Globus pallidus (tissue), 1 donor: ENCODE measurements at regions not wholly inside any gene's neighbourhood (a gene's known extent, or its start where the extent isn't known, plus 50 kb on each side); places are given as distances from the start of the nearest gene placed in this dataset.

Source experiments
- DNase-seq: peaks from one replicate; pipeline ENCODE4 v3.0.0-alpha.2; 2015; ENCODE audit warnings: low spot score

- no peak for DNase-seq
These were observed 166.9 kb downstream of the OLFM1 start for GRCh38 chr9:135254176-135255032.

GRCh38 chr9:135255033-135255840 lies 167.8 kb downstream of the OLFM1 start:
- DNase-seq: no peak

- DNase-seq: no peak
These were observed 168.5 kb downstream of the OLFM1 start for GRCh38 chr9:135255841-135256580.

GRCh38 chr9:135256581-135257354 lies 169.3 kb downstream of the OLFM1 start:
- peak; percentile 1 for DNase-seq

GRCh38 chr9:135258461-135258860 lies 171.0 kb downstream of the OLFM1 start:
- DNase-seq: no peak

GRCh38 chr9:135259273-135259672 lies 171.8 kb downstream of the OLFM1 start:
- no peak for DNase-seq

GRCh38 chr9:135260221-135261180 lies 173.0 kb downstream of the OLFM1 start:
- DNase-seq: no peak

GRCh38 chr9:135262248-135262647 lies 174.8 kb downstream of the OLFM1 start:
- no peak for DNase-seq

GRCh38 chr9:135263511-135263910 lies 176.0 kb downstream of the OLFM1 start:
- DNase-seq: no peak

- DNase-seq: no peak
These were observed 178.5 kb downstream of the OLFM1 start for GRCh38 chr9:135265931-135266330.

GRCh38 chr9:135267191-135267809 lies 179.8 kb downstream of the OLFM1 start:
- no peak for DNase-seq

- no peak for DNase-seq
These were observed 180.6 kb downstream of the OLFM1 start for GRCh38 chr9:135268031-135268430.

- DNase-seq: no peak
These were observed 181.5 kb downstream of the OLFM1 start for GRCh38 chr9:135268981-135269380.

GRCh38 chr9:135269912-135270830 lies 182.7 kb downstream of the OLFM1 start:
- no peak for DNase-seq

- DNase-seq: no peak
These were observed 184.0 kb downstream of the OLFM1 start for GRCh38 chr9:135271425-135271824.

GRCh38 chr9:135272608-135273007 lies 185.1 kb downstream of the OLFM1 start:
- DNase-seq: no peak

GRCh38 chr9:135273008-135273407 lies 185.5 kb downstream of the OLFM1 start:
- DNase-seq: no peak

GRCh38 chr9:135275163-135275562 lies 187.7 kb downstream of the OLFM1 start:
- no peak for DNase-seq
